HuH-7 (cell line): ENCODE measurements at regions not wholly inside any gene's neighbourhood (a gene's known extent, or its start where the extent isn't known, plus 50 kb on each side); places are given as distances from the start of the nearest gene placed in this dataset.
A peak's percentile ranks its signal among the peaks of the same experiment; 100 is the strongest.

ENCODE experiments used
- DNase-seq: peaks from one replicate; pipeline ENCODE4 v3.0.0; 2011; ENCODE audit warnings: low spot score

DNA sequence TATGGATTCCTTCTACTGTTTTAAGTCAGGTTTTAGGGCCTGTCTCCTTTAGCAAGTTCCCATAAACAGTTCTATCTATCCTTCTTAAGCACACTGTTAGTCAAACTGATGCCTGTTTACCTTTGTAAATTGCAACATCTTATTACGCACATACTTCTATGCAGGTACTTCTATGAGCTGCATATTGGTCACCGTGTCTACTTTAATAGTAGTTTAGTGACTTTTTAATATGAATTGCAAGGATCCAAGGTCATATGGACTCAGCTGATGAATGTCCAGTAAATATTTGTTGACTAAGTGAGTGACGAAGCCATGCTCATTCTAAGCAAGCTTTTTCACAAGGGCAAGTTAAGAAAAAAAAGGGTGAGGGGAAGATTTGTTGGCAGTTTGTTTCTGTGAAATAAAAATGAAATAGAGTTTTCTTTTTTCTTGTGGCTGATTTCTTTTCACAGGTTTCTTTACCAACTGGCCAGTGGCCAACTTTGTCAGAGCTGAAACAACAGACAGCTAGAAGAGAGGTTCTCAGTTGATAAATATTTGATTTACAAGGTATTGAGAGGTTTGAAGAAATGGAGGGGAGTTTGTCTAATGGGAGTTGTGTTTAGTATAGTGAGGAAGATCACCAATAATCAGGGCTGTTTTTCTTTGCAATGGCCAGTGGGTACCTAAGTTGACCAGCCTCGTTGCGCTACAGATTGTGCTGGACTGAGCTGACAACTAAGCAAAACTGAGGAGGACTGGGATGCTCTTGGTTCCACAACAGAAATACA is 141.1 kb downstream of the SLC15A5 start:
- DNase-seq, result no peak

DNA sequence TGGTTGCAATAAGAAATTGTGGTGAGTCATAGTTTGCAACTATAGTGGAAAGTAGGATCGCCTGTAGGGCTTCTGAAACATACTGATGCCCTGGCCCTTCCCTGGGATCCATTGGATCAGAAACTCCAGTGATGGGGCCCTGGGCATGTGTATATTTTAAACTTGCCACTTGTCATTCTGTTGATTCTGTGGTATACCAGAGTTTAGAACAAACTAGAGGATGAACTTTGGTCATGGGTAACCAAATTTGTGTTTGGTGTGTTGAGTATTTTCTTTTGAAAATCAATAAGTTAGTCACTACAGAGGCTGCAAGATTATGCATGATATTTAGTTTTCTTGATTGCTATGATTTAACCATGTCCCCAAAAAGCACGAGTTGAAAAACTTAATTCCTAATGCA is 142.2 kb downstream of the SLC15A5 start:
- DNase-seq, result no peak

DNA sequence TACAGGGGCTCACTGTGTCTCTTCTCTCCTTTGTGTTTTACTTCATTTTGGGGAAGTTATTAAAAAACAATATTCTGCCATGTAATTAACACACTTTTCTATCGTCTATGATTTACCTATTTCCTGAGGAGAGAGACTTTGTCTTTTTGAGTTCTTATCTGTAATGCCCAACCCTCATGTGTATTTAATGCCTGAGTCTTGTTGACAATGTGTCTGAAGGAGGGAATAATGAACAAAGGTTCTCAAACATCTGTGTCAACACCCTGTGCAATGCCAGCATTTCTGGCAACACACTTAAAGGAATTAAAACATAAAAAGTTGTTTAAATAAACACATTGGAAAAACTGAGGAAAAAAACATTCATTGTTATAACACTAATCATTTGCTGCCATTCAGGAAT is 147.1 kb downstream of the SLC15A5 start:
- peak; percentile 11 for DNase-seq

DNA sequence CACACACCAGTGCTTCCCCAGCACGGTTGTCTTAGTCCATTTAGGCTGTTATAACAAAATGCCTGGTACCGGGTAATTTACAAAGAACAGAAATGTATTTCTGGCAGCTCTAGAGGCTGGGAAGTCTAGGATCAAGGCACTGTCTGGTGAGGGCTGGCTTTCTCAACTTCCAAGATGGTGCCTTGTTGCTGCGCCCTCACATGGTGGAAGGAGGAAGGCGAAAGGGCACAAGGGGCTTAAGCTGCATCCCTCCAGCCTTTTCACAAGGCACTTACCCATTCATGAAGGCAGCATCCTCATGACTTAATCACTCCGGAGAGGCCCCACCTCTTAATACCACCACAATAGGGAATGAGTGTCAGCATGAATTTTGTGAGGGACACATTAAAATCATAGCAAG is 155.5 kb downstream of the SLC15A5 start:
- no peak for DNase-seq

DNA sequence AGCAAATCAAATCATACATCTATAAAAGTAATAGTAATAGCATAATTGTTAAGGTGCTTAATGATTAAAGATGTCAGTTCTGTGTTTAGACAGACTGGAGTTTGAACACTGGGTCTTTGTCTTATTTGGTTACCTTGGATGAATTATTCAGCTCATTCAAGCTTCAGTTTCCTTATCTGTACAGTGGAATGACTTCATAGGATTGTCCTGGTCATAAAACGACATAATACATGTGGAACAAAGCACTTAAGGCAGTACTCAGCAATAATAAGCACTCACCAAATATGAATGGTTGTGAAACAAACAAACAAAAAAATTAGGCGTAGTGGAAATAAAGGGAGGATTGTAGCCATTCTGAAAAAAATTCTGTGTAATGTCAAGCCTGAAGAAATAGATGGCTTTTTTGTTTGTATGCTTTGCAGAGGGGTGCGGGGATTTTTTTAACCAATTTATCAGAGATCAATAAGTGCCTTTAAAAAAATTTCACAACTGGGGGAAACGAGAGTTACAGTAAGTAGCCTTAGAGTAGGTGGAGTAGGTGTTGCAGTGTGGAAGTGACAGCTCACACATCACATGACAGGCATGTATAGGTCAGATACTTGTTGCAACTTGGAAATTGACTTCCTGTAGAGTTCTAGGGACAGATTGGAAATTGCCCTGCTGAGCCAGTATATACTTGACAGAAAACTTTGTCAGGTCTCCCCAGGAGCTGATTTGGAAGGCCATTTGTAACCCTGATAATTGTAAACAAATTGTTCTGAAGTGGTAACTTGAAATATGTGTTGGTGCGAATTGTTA is 157.7 kb downstream of the SLC15A5 start:
- DNase-seq, result peak; percentile 11

DNA sequence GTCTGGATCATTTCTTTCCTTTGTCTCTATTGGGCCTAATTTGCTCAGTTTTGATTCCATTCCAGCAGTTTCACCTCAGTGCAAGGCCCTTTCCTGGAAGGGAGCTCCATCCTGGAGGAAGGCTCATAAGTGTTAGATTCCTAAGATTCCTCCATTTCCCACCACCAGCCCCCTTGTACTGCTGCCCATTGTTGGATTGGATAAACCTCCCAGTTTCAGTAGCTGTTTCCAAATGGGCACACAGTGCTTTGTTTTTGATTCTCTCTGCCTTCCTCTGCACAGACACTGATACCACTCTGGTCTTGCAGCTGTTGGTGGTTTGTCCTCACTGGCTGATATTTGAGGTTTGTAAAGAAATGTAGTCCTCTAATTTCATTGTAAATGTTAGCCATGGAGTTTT is 158.9 kb downstream of the SLC15A5 start:
- DNase-seq, result no peak

DNA sequence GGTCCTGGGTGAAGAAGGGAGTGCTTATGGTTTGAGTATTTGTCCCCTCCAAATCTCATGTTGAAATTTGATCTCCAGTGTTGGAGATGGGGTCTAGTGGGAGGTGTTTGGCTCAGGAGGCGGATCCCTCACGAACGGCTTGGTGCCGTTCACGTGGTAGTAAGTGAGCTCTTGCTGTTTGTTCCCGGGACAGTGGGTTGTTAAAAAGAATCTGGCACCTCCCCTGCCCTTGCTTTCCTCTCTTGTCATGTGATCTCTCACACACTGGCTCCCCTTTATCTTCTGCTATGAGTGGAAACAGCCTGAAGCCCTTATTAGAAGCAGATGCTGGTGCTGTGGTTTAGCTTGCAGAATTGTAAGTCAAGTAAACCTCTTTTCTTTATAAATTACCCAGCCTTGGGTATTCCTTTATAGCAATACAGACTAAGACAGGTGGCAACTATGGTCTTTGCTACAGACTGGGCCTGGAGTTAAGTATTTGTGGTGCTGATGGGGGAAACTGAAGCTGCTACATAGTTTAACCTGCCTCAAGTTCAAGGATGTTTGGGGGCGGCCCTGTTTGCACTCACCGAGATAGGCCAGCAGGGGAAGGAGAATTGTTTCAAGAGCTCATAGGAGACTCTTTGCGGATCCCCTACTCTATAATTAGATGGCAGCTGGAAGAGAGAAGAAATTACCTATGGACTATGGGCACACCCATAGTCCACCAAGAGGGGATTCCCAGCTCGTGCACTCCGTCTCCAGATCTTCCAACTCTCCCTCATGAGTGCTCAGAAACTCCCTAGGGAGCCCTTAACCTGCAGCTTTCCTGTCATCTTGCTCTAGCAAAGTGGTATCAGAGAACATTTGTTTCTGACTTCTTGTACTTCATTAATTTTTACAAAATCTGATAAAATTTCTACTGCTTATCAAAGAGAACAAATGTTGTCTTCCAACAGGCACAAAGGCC is 164.6 kb downstream of the SLC15A5 start:
- DNase-seq, result no peak

DNA sequence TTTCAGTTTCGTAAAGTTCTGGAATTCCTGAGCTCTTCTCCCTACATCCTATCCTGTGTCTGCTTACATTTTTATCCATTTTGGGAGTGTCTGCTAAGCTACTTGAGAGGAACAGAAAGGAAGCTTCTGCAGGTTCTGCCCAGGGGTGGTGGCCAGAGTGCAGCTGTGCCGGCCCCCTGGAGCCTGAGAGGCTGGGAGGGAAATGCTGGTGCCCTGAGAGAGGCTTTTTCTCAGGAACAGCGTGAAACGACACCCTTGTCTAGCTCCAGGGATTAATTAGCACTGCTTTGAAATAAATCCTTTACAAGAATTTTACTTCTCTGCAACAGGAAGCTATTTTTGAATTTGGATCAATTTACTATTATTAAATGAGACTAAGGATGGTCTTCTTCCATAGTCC is 165.4 kb downstream of the SLC15A5 start:
- DNase-seq, result no peak

DNA sequence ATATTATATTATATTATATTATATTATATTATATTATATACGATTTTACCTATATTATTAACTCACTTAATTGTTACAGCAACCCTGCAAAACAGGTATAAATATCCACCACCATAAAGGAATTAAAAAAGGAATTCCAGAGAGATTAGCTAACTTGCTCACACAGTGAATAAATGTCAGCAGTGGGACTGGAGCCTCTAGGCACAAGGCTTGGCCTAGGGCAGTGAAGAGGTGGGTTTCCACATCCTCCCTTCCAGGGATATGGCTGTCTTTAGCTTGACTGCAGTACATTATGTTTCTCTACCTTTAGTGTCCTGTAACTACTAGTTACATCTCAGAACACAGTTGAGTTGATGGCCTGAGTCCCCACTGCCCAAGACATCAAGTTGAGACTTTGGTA is 166.9 kb downstream of the SLC15A5 start:
- no peak for DNase-seq

DNA sequence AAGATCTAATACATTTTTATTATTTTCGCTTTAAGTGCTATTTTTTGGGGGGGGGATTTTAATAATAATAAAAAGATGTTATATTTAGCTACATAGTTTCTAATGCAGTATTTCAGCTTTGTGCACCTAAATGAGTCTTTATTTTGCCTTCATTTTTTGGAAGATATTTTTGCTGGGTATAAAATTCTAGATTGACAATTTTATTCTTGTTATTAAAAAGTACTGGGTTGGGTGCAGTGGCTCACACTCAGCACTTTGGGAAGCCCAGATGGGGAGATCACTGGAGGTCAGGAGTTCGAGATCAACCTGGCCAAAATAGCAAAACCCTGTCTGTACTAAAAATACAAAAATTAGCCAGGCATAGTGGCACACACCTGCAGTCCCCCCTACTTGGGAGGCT is 173.6 kb downstream of the SLC15A5 start:
- no peak for DNase-seq

DNA sequence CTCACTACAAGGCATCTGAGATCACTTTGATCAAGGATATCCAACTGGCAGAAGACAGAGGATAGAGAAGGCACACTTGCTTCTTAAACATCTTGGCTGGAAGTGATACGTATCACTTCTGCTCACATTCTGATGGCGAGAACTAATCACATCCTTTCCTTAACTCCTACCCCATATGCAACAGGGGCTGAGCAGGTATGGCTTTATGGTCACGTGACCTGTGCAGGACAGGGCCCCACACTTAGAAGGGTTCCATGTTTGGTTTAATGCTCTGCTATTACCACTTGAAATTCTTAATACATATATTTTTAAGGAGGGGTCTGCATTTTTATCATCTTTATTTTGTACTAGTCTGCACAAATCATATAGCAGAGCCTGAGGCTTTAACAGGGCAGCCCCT is 177.3 kb downstream of the SLC15A5 start:
- DNase-seq, result no peak

DNA sequence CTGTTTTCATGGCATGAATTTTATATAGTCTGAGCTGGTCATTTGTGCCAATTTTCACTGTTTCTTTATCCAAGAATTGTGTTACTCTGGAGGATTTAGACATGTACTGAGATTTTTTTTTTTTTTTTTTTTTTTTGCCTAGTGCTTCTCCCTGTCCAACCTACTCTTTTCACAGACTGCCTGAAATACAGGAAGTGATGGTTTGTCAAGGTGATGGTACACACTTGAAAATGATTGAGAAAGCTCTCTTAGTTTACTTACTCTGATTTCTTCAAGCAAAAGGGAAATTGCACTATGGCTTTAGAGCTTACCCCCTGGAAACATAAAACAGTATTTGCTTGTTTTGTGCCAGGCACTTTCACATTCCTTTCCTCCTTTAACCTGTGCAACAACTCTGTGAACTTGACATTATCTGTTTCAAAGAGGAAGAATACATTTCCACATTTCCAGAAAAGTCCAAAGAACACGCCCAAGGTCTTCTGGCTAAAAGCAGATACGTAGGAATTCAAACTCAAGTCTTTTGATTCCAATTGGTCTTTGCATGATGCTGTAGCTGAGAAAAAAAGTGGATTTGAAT is 181.1 kb downstream of the SLC15A5 start:
- DNase-seq, result no peak

DNA sequence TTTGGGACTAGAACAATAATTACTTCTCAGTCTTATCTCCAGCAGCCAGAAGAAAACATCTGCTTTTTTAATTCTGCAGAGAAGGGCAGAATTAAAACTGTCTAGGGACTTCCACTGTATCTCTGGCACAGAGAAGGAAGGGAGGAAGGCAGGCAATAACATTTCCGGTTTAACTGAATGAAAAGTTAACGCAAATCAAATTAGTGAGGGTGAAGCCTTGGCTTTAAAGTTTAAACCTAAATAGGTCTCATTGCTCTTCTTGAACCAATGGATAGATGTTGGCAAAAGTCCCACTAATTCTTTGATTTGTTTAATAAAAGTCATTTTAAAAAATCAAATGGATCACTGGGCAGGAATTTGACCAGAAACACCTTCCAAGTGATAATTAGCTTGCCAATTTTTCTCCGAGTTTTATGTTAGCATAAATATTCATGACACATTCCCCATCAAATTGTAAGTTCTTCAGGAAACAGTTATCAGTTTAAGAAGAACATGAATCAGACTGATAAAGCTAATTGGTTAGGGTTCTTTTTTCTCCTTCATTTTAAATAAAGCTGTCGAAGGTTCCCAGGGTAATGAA is 181.9 kb downstream of the SLC15A5 start:
- DNase-seq, result no peak

DNA sequence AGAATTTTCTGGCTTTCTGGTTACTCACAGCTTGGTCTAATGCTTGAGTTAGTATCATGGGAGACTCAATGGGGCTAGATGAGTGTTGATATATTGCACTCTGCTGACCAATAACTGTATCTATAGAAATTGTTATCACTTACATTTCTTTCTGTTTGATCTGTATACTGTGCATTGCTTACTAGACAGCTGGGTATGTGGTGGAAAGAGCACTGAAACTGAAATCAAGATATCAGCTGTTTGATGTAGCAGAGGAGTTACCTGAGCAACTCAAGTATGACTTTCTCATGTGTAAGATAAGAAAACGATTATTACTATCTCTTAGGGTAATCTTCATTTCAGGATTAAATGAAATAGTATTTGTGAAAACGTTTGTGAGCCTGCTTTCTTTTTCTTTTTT is 183.0 kb downstream of the SLC15A5 start:
- no peak for DNase-seq

DNA sequence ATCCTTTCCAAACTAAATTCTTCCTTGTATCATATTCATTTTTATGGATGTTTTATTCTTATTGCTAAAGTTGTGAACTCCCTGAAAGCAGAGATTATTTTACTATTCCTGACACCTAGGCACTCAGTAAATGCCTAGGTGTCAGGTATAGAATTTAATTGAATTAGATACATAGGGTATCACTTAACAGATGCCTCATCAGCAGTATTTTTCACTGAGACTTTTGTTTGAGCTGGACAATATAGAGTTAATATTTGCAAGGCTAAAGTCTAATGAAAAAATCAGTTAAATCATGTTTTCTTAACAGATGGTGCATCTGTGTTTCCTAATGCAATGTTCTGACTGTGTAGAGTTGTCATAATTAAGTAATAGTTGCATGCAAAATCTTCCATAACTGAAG is 182.7 kb downstream of the DERA start:
- DNase-seq, result no peak

DNA sequence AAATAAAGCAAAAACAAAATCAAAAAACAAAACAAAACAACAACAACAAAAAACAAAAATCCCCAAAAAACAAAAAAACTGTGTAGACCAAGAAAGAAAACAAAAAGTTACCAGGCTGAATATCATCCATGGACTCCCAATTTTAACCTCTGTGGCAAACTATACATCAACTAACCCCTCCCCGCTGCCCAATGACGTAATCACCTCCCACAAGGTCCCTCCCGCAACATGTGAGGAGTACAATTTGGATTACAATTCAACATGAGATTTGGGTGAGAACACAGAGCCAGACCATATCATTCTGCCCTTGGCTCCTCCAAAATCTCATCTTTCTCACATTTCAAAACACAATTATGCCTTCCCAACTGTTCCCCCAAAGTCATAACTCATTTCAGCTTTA is 179.8 kb downstream of the DERA start:
- no peak for DNase-seq

DNA sequence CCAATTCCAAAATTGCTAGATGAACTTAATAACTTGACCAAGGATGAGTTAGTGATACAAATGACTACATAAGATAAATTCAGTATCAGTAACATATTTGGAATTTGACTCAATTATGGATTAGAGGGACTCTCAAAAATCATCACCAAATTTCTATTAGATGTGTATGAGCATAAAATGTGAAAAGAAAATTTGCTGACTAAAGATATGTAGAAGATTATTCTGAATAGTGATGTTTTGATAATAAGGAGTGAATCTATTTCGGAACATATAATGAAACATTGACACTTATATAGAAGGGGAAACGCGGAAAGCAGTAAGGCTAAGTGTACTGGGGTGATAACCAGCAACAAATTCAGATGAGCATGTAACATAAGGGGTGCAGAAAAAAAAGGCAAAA is 177.3 kb downstream of the DERA start:
- DNase-seq, result no peak
